ENCODE measurements at regions not wholly inside any gene's neighbourhood (a gene's known extent, or its start where the extent isn't known, plus 50 kb on each side); places are given as distances from the start of the nearest gene placed in this dataset.

DNA sequence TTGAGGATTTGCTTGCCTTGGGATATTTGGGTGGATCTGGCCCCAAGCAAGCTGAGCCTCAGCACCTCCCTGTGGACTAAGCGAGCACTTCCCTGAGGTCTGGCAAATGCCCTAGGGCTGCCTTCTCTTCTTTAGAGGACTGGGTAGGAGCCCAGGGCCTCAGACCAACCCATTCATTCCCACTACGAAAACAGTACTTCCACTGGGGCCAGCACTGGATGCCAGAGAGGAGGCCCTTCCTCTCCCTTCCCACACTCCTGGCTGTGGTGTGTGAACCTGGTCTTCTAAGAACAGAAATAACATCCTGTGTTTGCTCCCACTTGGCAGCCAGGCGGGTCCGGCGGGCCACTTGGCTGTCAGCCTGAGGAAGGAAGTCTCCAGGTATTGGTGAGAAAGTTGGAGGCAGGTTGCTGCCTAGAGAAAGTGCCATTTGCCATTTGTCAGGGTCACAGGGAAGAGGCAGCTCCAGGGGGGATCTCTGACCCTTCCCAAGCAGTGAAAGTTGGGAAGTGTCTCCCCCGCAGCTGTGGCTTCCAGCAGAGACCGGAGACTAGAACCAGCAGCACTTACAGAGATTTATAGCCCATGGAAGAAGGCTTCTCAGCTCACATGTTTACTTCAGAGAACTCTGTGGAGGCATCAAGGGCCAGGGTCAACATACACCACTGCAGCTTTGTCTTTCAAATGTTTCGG, 323.5 kb downstream of the SIPA1L2 start:
- TF ChIP-seq ZFP30 (CRISPR knock-in tag; IDR thresholded peaks at IDR 0.05), result no peak
- TF ChIP-seq BACH2 (CRISPR knock-in tag; IDR thresholded peaks at IDR 0.05; ENCODE audit: borderline replicate concordance), result no peak
- no peak for TF ChIP-seq CREB5 (CRISPR knock-in tag; IDR thresholded peaks at IDR 0.05; ENCODE audit: low read depth)
- TF ChIP-seq RARB (CRISPR knock-in tag; IDR thresholded peaks at IDR 0.05), result no peak
- TF ChIP-seq ZFP3 (CRISPR knock-in tag; IDR thresholded peaks at IDR 0.05), result no peak
- no peak for TF ChIP-seq ZC3H10 (CRISPR knock-in tag; IDR thresholded peaks at IDR 0.05)
- no peak for TF ChIP-seq ZNF565 (CRISPR knock-in tag; conservative IDR thresholded peaks at IDR 0.05; ENCODE audit: low read depth)
- TF ChIP-seq ZNF70 (CRISPR knock-in tag; IDR thresholded peaks at IDR 0.05), result no peak
- TF ChIP-seq ESRRG (CRISPR knock-in tag; IDR thresholded peaks at IDR 0.05), result no peak
